HCT116 (cell line): ENCODE measurements at regions not wholly inside any gene's neighbourhood (a gene's known extent, or its start where the extent isn't known, plus 50 kb on each side); places are given as distances from the start of the nearest gene placed in this dataset.

Source experiments
- ATAC-seq: fragments of 200-7000 bp; cut with Tn5 transposase; 2 replicates; pipeline ENCODE4 v1.9.1; 2020; ENCODE audit warnings: mild to moderate bottlenecking, moderate library complexity
- BruUV-seq: library from RNA; stranded (reverse); fragments of 400-500 nt; replicated peaks from 2 replicates; lab custom pipeline; 2021; lab: Mats Ljungman, UMichigan
- CTCF ChIA-PET: fragments of 300-600 bp; sonication (Branson Sonifier 250); formaldehyde crosslinking; loops from one replicate; lab custom pipeline; 2021; ENCODE audit warnings: antibody characterized with exemption; lab: Charles Lee
- POLR2A ChIA-PET: fragments of 300-600, 350-600 bp; sonication (Branson Sonifier 250); formaldehyde crosslinking; loops from one replicate; lab custom pipeline; 2021; ENCODE audit warnings: antibody characterized with exemption; lab: Charles Lee
- RAD21 ChIA-PET, 2 experiments: fragments of 300-600 bp; sonication (Branson Sonifier 250); formaldehyde crosslinking; loops; one replicate each; lab custom pipeline; 2023; ENCODE audit warnings: low total read pairs in 2 of 2; ENCODE audit not compliant: uncharacterized antibody in 2 of 2, unreplicated experiment in 2 of 2, low non-redundant PET in 1 of 2; lab: Charles Lee
- DNase-seq: peaks from one replicate; pipeline ENCODE4 v3.0.0-alpha.2; 2010; ENCODE audit warnings: low read depth, low spot score
- H2AFZ ChIP-seq: fragments of 200-600 bp; shearing (Covaris generic), sonication (generic); 2 replicates; pipeline ENCODE4 v1.6.1; 2017; ENCODE audit warnings: low read depth, mixed run types, mixed read lengths, antibody characterized with exemption, low read length; ENCODE audit not compliant: poor library complexity, severe bottlenecking
- H3K27ac ChIP-seq: 2 replicates; pipeline ENCODE4 v1.5.1; 2012; ENCODE audit warnings: low read depth, low read length
- H3K27me3 ChIP-seq: fragments of 200-600 bp; sonication (generic); 2 replicates; pipeline ENCODE4 v1.6.1; 2016; ENCODE audit warnings: mixed run types, low read length, mixed read lengths; ENCODE audit not compliant: insufficient read depth
- H3K36me3 ChIP-seq, 2 experiments: fragments of 200-500 bp in 1 of 2; fragments of 200-600 bp in 1 of 2; sonication (Bioruptor generic) in 1 of 2; sonication (generic) in 1 of 2; 2 replicates each; pipeline versions ENCODE4 v1.5.1 to v1.6.1; 2014 to 2016; ENCODE audit warnings: low read length in 2 of 2, inconsistent platforms in 1 of 2, mixed read lengths in 1 of 2, mixed run types in 1 of 2; ENCODE audit not compliant: insufficient read depth in 2 of 2, control insufficient read depth in 1 of 2
- H3K4me1 ChIP-seq, 2 experiments: fragments of 200-600 bp in 1 of 2; sonication (generic) in 1 of 2; 2 replicates each; pipeline versions ENCODE4 v1.5.1 to v1.6.1; 2012 to 2017; ENCODE audit warnings: low read length in 2 of 2, inconsistent platforms in 1 of 2, mild to moderate bottlenecking in 1 of 2, mixed read lengths in 1 of 2, mixed run types in 1 of 2, moderate library complexity in 1 of 2; ENCODE audit not compliant: insufficient read depth in 2 of 2, control insufficient read depth in 1 of 2
- H3K4me2 ChIP-seq: fragments of 200-600 bp; sonication (generic); 2 replicates; pipeline ENCODE4 v1.6.1; 2017; ENCODE audit warnings: mixed run types, low read length, mixed read lengths
- H3K4me3 ChIP-seq, 2 experiments: fragments of 200-600 bp in 1 of 2; sonication (generic) in 1 of 2; replicated peaks in 1 of 2; 2 replicates each; pipeline ENCODE4 v1.5.1; 2011 to 2016; ENCODE audit warnings: low read length in 2 of 2, control low read depth in 1 of 2, low read depth in 1 of 2, mild to moderate bottlenecking in 1 of 2, mixed read lengths in 1 of 2, mixed run types in 1 of 2
- H3K79me2 ChIP-seq: fragments of 200-600 bp; sonication (generic); 2 replicates; pipeline ENCODE4 v1.6.1; 2017; ENCODE audit warnings: mild to moderate bottlenecking, mixed run types, low read length, moderate library complexity, mixed read lengths; ENCODE audit not compliant: insufficient read depth
- H3K9ac ChIP-seq: fragments of 200-600 bp; sonication (generic); 2 replicates; pipeline ENCODE4 v1.6.1; 2016; ENCODE audit warnings: low read length, mixed read lengths
- H3K9me2 ChIP-seq: fragments of 200-600 bp; sonication (generic), shearing (Covaris generic); 2 replicates; pipeline ENCODE4 v1.6.1; 2017; ENCODE audit warnings: mixed run types, mild to moderate bottlenecking, moderate library complexity; ENCODE audit not compliant: insufficient read depth
- H3K9me3 ChIP-seq, 2 experiments: fragments of 200-500 bp in 1 of 2; fragments of 200-600 bp in 1 of 2; sonication (Bioruptor generic) in 1 of 2; sonication (generic) in 1 of 2; 2 replicates each; pipeline ENCODE4 v1.6.1; 2014 to 2017; ENCODE audit warnings: low read length in 2 of 2, mixed read lengths in 2 of 2, inconsistent platforms in 1 of 2, low read depth in 1 of 2, mild to moderate bottlenecking in 1 of 2, mixed run types in 1 of 2, moderate library complexity in 1 of 2; ENCODE audit not compliant: control insufficient read depth in 1 of 2, insufficient read depth in 1 of 2
- H4K20me1 ChIP-seq: fragments of 200-600 bp; sonication (generic), shearing (Covaris generic); 2 replicates; pipeline ENCODE4 v1.6.1; 2017; ENCODE audit warnings: mixed run types, mild to moderate bottlenecking, moderate library complexity; ENCODE audit not compliant: insufficient read depth
- CTCF ChIP-seq, 3 experiments: fragments of 200-600 bp in 1 of 3; sonication (generic) in 1 of 3; IDR thresholded peaks in 2 of 3; conservative IDR thresholded peaks in 1 of 3; 2 replicates each; pipeline ENCODE4 v1.5.1; 2012 to 2017; ENCODE audit warnings: low read depth in 2 of 3, low read length in 2 of 3, antibody characterized with exemption in 1 of 3, borderline replicate concordance in 1 of 3, control low read depth in 1 of 3, mild to moderate bottlenecking in 1 of 3, mixed read lengths in 1 of 3, mixed run types in 1 of 3, moderate library complexity in 1 of 3; ENCODE audit not compliant: insufficient read depth in 1 of 3
- EZH2phosphoT487 ChIP-seq: fragments of 200-600 bp; IDR thresholded peaks from 2 replicates; pipeline ENCODE4 v1.6.1; 2018; ENCODE audit warnings: antibody characterized with exemption, borderline replicate concordance
- JUND ChIP-seq: IDR thresholded peaks from 2 replicates; pipeline ENCODE4 v1.6.1; 2012
- MAX ChIP-seq: IDR thresholded peaks from 2 replicates; pipeline ENCODE4 v1.6.1; 2012
- REST ChIP-seq: IDR thresholded peaks from 2 replicates; pipeline ENCODE4 v1.6.1; 2012; ENCODE audit warnings: low read depth
- SP1 ChIP-seq: IDR thresholded peaks from 2 replicates; pipeline ENCODE4 v1.6.1; 2012; ENCODE audit warnings: low read depth
- YY1 ChIP-seq: IDR thresholded peaks from 2 replicates; pipeline ENCODE4 v1.6.1; 2011; ENCODE audit warnings: low read length, low read depth, moderate library complexity, mild to moderate bottlenecking; ENCODE audit not compliant: insufficient replicate concordance; ENCODE audit errors: extremely low read depth
- intact Hi-C: fragments of 100-400 bp; cut with micrococcal nuclease; formaldehyde crosslinking; loops from 2 replicates; pipeline ENCODE4 v1.10.0; 2022
- TF ChIP-seq, protein P1 (sequence below): IDR thresholded peaks from 2 replicates; pipeline ENCODE4 v1.6.1; 2011; ENCODE audit warnings: mild to moderate bottlenecking, low read length, moderate library complexity; ENCODE audit not compliant: insufficient replicate concordance; ENCODE audit errors: extremely low read depth

DNA sequence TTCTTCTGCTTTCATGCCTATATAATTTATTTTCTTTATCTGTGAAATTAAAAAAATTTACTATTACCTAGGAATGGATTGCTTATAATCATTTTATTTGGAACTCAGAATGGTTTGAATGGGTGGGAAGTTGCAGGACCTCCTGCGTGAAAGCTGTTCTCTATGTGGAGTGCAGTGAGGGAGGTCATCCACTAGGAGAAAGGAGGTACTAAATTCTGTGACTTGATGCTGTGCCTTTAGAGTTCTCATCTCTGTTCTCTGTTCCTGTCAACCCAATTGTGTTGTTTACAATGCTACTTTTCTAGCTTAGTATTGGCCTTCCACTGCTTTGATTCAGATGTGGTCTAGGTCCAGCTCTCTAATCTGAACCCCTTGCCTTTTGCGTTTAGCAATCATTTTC lies 65.0 kb upstream of the HIVEP1 start:
- CTCF ChIA-PET, result no interaction called here
- POLR2A ChIA-PET, result no interaction called here
- RAD21 ChIA-PET, result no interaction called here
- Histone ChIP-seq H3K4me3 (no peak overlapping the region), H2AFZ (no peak overlapping the region), H4K20me1 (no peaks in the 10 kb centered on the region), H3K27me3 (no peaks in the 10 kb centered on the region), H3K27ac (no peak overlapping the region), H3K4me2 (no peak overlapping the region), H3K9ac (no peak overlapping the region), H3K79me2 (no peaks in the 10 kb centered on the region), H3K36me3 (no peaks in the 10 kb centered on the region), H3K9me3 (no peaks in the 10 kb centered on the region), H3K9me2 (0 out of 2 replicates have a peak, but pooled peaks cover 4% of the 10 kb centered on the region), H3K4me1 (no peaks in the 10 kb centered on the region)
- DNase-seq (no peak), ATAC-seq (peak; percentile 69)
- intact Hi-C loops, result no loop called here
- TF ChIP-seq CTCF (IDR thresholded peaks at IDR 0.05 in 2 of 3, conservative IDR thresholded peaks at IDR 0.05 in 1 of 3; ENCODE audit: borderline replicate concordance in 1 of 3, insufficient read depth in 1 of 3, low read depth in 2 of 3, low read length in 2 of 3) (peak in 2 of 3 experiments; percentile 34 to 46; a peak in 4 of 6 replicates), SP1 (no peak)
- BruUV-seq, result no TSS peak

DNA sequence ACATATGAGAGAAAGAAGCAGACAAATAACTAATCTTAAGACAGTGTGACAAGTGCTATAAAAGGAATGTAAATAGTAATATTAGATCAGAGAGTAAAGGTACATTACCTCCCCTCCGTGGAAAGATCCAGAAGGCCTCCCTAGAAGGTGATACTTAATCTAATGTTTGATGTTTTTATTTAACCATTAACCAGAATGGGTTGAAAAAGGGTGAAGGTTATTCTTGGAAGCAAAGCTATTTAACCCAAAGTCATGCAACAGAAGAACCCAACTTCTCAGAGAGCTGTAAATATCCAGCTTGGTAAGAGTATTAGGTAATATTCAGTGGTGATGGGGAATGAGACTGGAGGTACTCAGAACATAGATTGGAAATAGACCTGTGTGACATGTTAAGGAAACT lies 68.0 kb upstream of the HIVEP1 start:
- Histone ChIP-seq H3K4me2 (no peak overlapping the region), H3K36me3 (no peaks in the 10 kb centered on the region), H3K9me3 (no peaks in the 10 kb centered on the region), H3K4me3 (no peak overlapping the region), H4K20me1 (no peaks in the 10 kb centered on the region), H3K79me2 (no peaks in the 10 kb centered on the region), H3K27me3 (no peaks in the 10 kb centered on the region), H3K4me1 (no peaks in the 10 kb centered on the region), H3K27ac (no peak overlapping the region), H3K9ac (no peak overlapping the region), H3K9me2 (no peaks in the 10 kb centered on the region), H2AFZ (no peak overlapping the region)
- CTCF ChIA-PET, result no interaction called here
- RAD21 ChIA-PET, result no interaction called here
- intact Hi-C loops, result no loop called here
- DNase-seq, result no peak
- BruUV-seq, result no TSS peak
- no peak for ATAC-seq
- POLR2A ChIA-PET, result no interaction called here
- TF ChIP-seq JUND (no peak), YY1 (no peak), EZH2phosphoT487 (no peak), REST (no peak), CTCF (IDR thresholded peaks at IDR 0.05 in 2 of 3, conservative IDR thresholded peaks at IDR 0.05 in 1 of 3; ENCODE audit: borderline replicate concordance in 1 of 3, insufficient read depth in 1 of 3, low read depth in 2 of 3, low read length in 2 of 3) (no peak), MAX (no peak)
- TF ChIP-seq, protein P1, sequence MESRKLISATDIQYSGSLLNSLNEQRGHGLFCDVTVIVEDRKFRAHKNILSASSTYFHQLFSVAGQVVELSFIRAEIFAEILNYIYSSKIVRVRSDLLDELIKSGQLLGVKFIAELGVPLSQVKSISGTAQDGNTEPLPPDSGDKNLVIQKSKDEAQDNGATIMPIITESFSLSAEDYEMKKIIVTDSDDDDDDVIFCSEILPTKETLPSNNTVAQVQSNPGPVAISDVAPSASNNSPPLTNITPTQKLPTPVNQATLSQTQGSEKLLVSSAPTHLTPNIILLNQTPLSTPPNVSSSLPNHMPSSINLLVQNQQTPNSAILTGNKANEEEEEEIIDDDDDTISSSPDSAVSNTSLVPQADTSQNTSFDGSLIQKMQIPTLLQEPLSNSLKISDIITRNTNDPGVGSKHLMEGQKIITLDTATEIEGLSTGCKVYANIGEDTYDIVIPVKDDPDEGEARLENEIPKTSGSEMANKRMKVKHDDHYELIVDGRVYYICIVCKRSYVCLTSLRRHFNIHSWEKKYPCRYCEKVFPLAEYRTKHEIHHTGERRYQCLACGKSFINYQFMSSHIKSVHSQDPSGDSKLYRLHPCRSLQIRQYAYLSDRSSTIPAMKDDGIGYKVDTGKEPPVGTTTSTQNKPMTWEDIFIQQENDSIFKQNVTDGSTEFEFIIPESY, result no peak
